Smooth muscle cell (in vitro differentiated cells): ENCODE measurements at regions not wholly inside any gene's neighbourhood (a gene's known extent, or its start where the extent isn't known, plus 50 kb on each side); places are given as distances from the start of the nearest gene placed in this dataset.

Source experiments
- DNase-seq: peaks from one replicate; lab custom pipeline; 2025; ENCODE audit not compliant: unreplicated experiment; lab: John Stamatoyannopoulos, UW
- H2AFZ ChIP-seq: fragments of 200-600 bp; sonication (generic); 2 replicates; pipeline ENCODE4 v1.6.0; 2016; ENCODE audit warnings: antibody characterized with exemption, low read depth, mild to moderate bottlenecking
- H3F3A ChIP-seq: fragments of 200-600 bp; sonication (generic); 2 replicates; pipeline ENCODE4 v1.6.0; 2017; ENCODE audit warnings: antibody characterized with exemption, low read depth
- H3K27ac ChIP-seq: fragments of 200-600 bp; sonication (generic); 2 replicates; pipeline ENCODE4 v1.5.1; 2016; ENCODE audit warnings: low read depth, mild to moderate bottlenecking
- H3K27me3 ChIP-seq: fragments of 200-600 bp; sonication (generic); 2 replicates; pipeline ENCODE4 v1.6.1; 2016; ENCODE audit warnings: low read depth, mild to moderate bottlenecking
- H3K36me3 ChIP-seq: fragments of 200-600 bp; sonication (generic); 2 replicates; pipeline ENCODE4 v1.5.1; 2016; ENCODE audit warnings: low read depth
- H3K4me1 ChIP-seq: fragments of 200-600 bp; sonication (generic); 2 replicates; pipeline ENCODE4 v1.5.1; 2016; ENCODE audit warnings: low read depth
- H3K4me2 ChIP-seq: fragments of 200-600 bp; sonication (generic); 2 replicates; pipeline ENCODE4 v1.6.0; 2016; ENCODE audit warnings: mild to moderate bottlenecking
- H3K4me3 ChIP-seq: fragments of 200-600 bp; sonication (generic); 2 replicates; pipeline ENCODE4 v1.5.1; 2016; ENCODE audit warnings: mild to moderate bottlenecking
- H3K79me2 ChIP-seq: fragments of 200-600 bp; sonication (generic); 2 replicates; pipeline ENCODE4 v1.6.0; 2016; ENCODE audit warnings: low read depth, mild to moderate bottlenecking
- H3K9ac ChIP-seq: fragments of 200-600 bp; sonication (generic); 2 replicates; pipeline ENCODE4 v1.6.0; 2016; ENCODE audit warnings: low read depth
- H3K9me3 ChIP-seq: fragments of 200-600 bp; sonication (generic); replicated peaks from 2 replicates; pipeline ENCODE4 v1.5.1; 2016; ENCODE audit warnings: low read depth
- H4K20me1 ChIP-seq: fragments of 200-600 bp; sonication (generic); 2 replicates; pipeline ENCODE4 v1.6.0; 2016; ENCODE audit warnings: low read depth
- CTCF ChIP-seq: fragments of 200-600 bp; sonication (generic); IDR thresholded peaks from 2 replicates; pipeline ENCODE4 v1.5.1; 2017; ENCODE audit warnings: borderline replicate concordance, mild to moderate bottlenecking, antibody characterized with exemption; ENCODE audit not compliant: insufficient read depth, poor library complexity, severe bottlenecking
- WGBS: methylation state at CpG from one replicate; pipeline ENCODE4 v1.1.7; 2016; ENCODE audit warnings: low lambda C conversion rate; 5-methylcytosine and 5-hydroxymethylcytosine counted together

GRCh38 chr2:60674524-60675165 lies 81.4 kb upstream of the PAPOLG start:
- H3K4me1 ChIP-seq, result no peaks in the 10 kb centered on the region
- WGBS, result 31% methylated on average over 9 of the region's 9 CpGs
- no peaks in the 10 kb centered on the region for H4K20me1 ChIP-seq
- no peaks in the 10 kb centered on the region for H3K79me2 ChIP-seq
- no peak overlapping the region for H3K4me2 ChIP-seq
- no peak overlapping the region for H3K27ac ChIP-seq
- H2AFZ ChIP-seq, result peak overlapping the region; percentile 65
- H3K4me3 ChIP-seq, result no peak overlapping the region
- peaks cover 3% of the 10 kb centered on the region for H3K27me3 ChIP-seq
- peak; percentile 85 for TF ChIP-seq CTCF
- no peaks in the 10 kb centered on the region for H3K36me3 ChIP-seq
- peak; percentile 49 for DNase-seq
- H3K9ac ChIP-seq, result no peak overlapping the region
- H3F3A ChIP-seq, result no peaks in the 10 kb centered on the region
- no peaks in the 10 kb centered on the region for H3K9me3 ChIP-seq

GRCh38 chr2:60675301-60675700 lies 80.8 kb upstream of the PAPOLG start:
- Histone ChIP-seq H3F3A (no peaks in the 10 kb centered on the region), H3K79me2 (no peaks in the 10 kb centered on the region), H3K4me2 (no peak overlapping the region), H3K4me3 (no peak overlapping the region), H3K4me1 (no peaks in the 10 kb centered on the region), H3K36me3 (no peaks in the 10 kb centered on the region), H3K27me3 (peaks cover 3% of the 10 kb centered on the region), H4K20me1 (no peaks in the 10 kb centered on the region), H3K9me3 (no peaks in the 10 kb centered on the region), H3K27ac (no peak overlapping the region), H2AFZ (no peak overlapping the region), H3K9ac (no peak overlapping the region)
- no peak for DNase-seq
- WGBS, result 50% methylated on average over 3 of the region's 3 CpGs
- TF ChIP-seq CTCF, result no peak

GRCh38 chr2:60676706-60677330 lies 79.2 kb upstream of the PAPOLG start:
- WGBS, result 90% methylated on average over 4 of the region's 4 CpGs
- no peak overlapping the region for H3K4me3 ChIP-seq
- no peaks in the 10 kb centered on the region for H3K9me3 ChIP-seq
- H3K4me2 ChIP-seq, result no peak overlapping the region
- H3K36me3 ChIP-seq, result no peaks in the 10 kb centered on the region
- no peaks in the 10 kb centered on the region for H3K79me2 ChIP-seq
- no peak overlapping the region for H3K27ac ChIP-seq
- DNase-seq, result no peak
- H3F3A ChIP-seq, result no peaks in the 10 kb centered on the region
- no peak overlapping the region for H2AFZ ChIP-seq
- no peak overlapping the region for H3K9ac ChIP-seq
- no peak for TF ChIP-seq CTCF
- H3K4me1 ChIP-seq, result no peaks in the 10 kb centered on the region
- peaks cover 3% of the 10 kb centered on the region for H3K27me3 ChIP-seq
- H4K20me1 ChIP-seq, result no peaks in the 10 kb centered on the region

- Histone ChIP-seq H3K9ac (no peak overlapping the region), H3K79me2 (no peaks in the 10 kb centered on the region), H4K20me1 (no peaks in the 10 kb centered on the region), H2AFZ (no peak overlapping the region), H3K27me3 (peaks cover 3% of the 10 kb centered on the region), H3F3A (no peaks in the 10 kb centered on the region), H3K9me3 (no peaks in the 10 kb centered on the region), H3K27ac (no peak overlapping the region), H3K4me2 (no peak overlapping the region), H3K4me3 (no peak overlapping the region), H3K4me1 (no peaks in the 10 kb centered on the region), H3K36me3 (no peaks in the 10 kb centered on the region)
- TF ChIP-seq CTCF, result no peak
- no peak for DNase-seq
- WGBS, result 83% methylated on average over 4 of the region's 4 CpGs
Observed at GRCh38 chr2:60677356-60677755, 78.7 kb upstream of the PAPOLG start.
